GM10248 (cell line): ENCODE measurements at regions not wholly inside any gene's neighbourhood (a gene's known extent, or its start where the extent isn't known, plus 50 kb on each side); places are given as distances from the start of the nearest gene placed in this dataset.

ENCODE experiments used
- CTCF ChIA-PET: fragments of 300-600 bp; sonication (Branson Sonifier 250); formaldehyde crosslinking; extraction: SDS; loops from one replicate; lab custom pipeline; 2021; ENCODE audit warnings: antibody characterized with exemption; lab: Yijun Ruan, JAX
- POLR2A ChIA-PET: fragments of 350-650 bp; sonication (Branson Sonifier 250); formaldehyde crosslinking; extraction: SDS; loops from one replicate; lab custom pipeline; 2020; ENCODE audit warnings: antibody characterized with exemption; lab: Yijun Ruan, JAX
- DNase-seq: peaks from one replicate; pipeline ENCODE4 v3.0.0; 2012; ENCODE audit errors: extremely low spot score
- TF ChIP-seq, protein P1 (sequence below): IDR thresholded peaks from 2 replicates; pipeline ENCODE4 v1.5.1; 2012; ENCODE audit warnings: mild to moderate bottlenecking, low read depth; ENCODE audit errors: extremely low read depth, missing control alignments, control extremely low read depth

DNA sequence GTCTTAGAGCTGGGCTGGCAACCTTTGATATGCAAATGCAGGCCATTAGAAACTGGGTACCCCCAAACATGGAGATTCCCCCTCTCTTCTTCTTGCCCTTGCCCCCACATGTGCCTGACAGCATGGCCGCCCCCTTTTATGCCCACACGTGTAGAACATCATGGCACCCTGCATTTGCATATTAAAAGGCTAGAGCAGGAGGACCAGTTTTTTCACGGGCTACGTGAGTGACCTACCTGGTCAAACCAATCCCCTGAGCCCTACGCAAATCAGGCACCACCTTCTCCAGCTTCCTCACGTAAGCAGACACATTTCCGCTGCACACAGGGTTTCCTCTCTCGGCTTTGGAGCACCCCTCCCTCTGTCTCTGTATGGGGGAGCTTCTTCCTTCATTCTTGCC lies 110.9 kb upstream of the COPS8 start:
- TF ChIP-seq, protein P1, sequence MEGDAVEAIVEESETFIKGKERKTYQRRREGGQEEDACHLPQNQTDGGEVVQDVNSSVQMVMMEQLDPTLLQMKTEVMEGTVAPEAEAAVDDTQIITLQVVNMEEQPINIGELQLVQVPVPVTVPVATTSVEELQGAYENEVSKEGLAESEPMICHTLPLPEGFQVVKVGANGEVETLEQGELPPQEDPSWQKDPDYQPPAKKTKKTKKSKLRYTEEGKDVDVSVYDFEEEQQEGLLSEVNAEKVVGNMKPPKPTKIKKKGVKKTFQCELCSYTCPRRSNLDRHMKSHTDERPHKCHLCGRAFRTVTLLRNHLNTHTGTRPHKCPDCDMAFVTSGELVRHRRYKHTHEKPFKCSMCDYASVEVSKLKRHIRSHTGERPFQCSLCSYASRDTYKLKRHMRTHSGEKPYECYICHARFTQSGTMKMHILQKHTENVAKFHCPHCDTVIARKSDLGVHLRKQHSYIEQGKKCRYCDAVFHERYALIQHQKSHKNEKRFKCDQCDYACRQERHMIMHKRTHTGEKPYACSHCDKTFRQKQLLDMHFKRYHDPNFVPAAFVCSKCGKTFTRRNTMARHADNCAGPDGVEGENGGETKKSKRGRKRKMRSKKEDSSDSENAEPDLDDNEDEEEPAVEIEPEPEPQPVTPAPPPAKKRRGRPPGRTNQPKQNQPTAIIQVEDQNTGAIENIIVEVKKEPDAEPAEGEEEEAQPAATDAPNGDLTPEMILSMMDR, result no peak
- CTCF ChIA-PET, result no interaction called here
- no peak for DNase-seq
- POLR2A ChIA-PET, result no interaction called here

DNA sequence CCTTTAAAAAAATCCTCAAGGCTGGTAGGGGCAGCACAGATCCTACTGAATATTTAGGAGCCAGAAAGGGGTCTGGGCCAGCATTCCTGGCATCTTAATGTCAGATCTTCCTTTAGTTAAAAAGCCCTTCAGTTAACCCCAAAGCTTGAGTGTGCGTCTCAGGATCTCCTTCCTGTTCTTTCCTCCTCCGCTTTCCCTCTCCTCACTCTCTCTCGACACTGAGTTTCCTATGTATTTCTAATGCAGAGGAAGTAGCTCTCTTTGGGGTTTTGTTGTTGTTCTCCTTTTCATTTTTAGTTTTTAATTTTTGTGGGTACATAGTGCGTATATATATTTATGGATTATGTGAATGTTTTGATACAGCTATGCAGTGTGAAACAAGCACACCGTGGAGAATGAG lies 109.9 kb upstream of the COPS8 start:
- POLR2A ChIA-PET, result no interaction called here
- CTCF ChIA-PET, result no interaction called here
- no peak for DNase-seq
- TF ChIP-seq, protein P1, result no peak

- DNase-seq, result no peak
- TF ChIP-seq, protein P1, result no peak
- ChIA-PET POLR2A (no interaction called here), CTCF (no interaction called here)
Observed at GRCh38 chr2:236976266-236977062, 109.2 kb upstream of the COPS8 start.

DNA sequence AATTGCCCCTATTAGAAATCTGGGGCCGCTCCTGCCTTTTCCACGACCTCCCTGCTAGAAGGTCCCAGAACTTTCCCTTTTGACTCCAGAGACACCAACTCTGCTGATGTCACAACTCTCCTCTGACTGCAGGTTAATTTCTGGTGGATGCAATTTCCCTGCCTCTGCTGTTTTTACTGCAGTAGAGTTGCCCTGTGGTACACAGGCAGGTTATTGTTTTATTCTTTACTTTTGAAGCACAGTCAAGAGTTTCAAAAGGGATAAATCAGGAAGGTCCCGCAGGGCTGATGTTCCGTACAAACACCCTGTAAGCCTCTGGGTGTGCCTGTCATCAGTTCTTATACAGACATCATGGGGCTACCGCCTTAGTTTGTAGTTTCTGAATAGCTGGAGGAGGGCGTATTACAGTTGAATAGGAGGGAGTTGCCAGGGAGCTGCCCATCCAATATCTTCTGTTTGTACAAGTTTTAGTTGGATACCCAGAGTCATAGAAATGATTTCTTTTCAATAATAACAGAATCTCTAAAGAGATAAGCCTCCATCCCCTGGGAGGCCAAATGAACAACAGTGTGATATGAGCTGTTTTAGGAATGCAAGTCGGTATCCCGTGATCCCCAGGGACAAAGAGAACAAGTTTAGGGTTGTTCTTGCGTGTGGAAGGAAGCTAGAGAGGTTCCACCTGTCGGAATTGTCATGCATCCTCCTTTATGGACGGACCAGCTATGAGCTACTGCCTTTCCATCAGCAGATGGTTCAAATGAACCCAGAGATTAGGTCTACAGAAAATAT lies 108.4 kb upstream of the COPS8 start:
- TF ChIP-seq, protein P1, result no peak
- DNase-seq, result no peak
- ChIA-PET CTCF (no interaction called here), POLR2A (no interaction called here)

DNA sequence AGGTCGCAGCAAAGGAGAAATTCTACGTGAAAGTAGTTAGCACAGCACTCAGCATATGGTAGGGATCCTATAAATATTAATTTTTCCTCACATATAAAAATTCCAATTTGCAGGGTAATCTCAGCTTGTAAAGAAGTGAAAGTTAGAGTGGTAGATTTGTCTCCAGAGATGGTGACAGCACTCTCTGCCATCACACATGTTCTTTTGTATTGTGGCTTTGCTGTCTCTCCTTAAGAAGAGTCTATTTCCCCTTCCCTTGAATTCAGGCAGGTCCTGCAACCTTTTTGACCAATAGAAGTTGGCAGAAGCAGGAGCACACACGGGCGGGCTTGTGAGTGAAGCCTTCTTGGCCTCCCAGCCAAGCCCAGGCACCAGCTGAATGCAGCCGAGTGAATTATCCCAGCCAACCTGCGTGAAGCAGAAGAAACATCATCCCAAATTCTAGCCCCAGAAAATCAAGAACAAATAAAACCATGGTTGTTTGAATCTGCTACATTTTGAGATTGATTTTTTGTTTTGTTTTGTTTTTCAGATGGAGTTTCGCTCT lies 107.8 kb upstream of the COPS8 start:
- DNase-seq, result no peak
- ChIA-PET CTCF (no interaction called here), POLR2A (no interaction called here)
- TF ChIP-seq, protein P1, result no peak

- no peak for DNase-seq
- POLR2A ChIA-PET, result no interaction called here
- CTCF ChIA-PET, result interaction anchor here (1.3 to 2.1 kb wide), 3 partner anchors 10 to 24 kb away, joined by 3 to 8 read pairs (median 4); no protein-coding TSS in a partner anchor
- TF ChIP-seq, protein P1, result no peak
Observed at GRCh38 chr2:236979664-236980063, 106.0 kb upstream of the COPS8 start.
